SH-SY5Y (cell line): ENCODE measurements at regions not wholly inside any gene's neighbourhood (a gene's known extent, or its start where the extent isn't known, plus 50 kb on each side); places are given as distances from the start of the nearest gene placed in this dataset.

Experiments
- GATA2 ChIP-seq: IDR thresholded peaks from 2 replicates; pipeline ENCODE4 v1.6.1; 2011; ENCODE audit warnings: mild to moderate bottlenecking, low read depth, low read length
- GATA3 ChIP-seq: IDR thresholded peaks from 2 replicates; pipeline ENCODE4 v1.6.1; 2011; ENCODE audit warnings: low read depth, mild to moderate bottlenecking, low read length, moderate library complexity

DNA sequence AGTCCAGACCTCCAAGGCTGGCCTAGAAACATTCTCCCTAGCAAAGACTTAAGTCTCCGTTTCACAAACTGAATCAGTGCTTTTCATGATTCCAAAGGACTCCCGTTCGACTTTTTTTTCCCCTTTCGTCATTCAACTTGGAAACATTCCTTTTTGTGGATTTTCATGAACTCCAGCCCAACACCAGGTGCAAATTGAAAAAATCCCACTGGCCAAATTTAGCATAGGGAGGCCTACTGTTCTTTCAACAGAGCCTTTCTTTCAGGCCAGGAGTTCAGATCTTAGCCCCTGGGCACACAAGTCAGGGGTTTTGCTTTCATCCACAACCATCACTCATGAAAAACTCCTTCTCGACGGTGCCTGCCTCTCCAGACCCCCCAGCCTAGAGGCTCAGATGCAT, 285.3 kb downstream of the PIK3R1 start:
- TF ChIP-seq GATA2, result no peak
- no peak for TF ChIP-seq GATA3
